ENCODE measurements at regions not wholly inside any gene's neighbourhood (a gene's known extent, or its start where the extent isn't known, plus 50 kb on each side); places are given as distances from the start of the nearest gene placed in this dataset.

DNA sequence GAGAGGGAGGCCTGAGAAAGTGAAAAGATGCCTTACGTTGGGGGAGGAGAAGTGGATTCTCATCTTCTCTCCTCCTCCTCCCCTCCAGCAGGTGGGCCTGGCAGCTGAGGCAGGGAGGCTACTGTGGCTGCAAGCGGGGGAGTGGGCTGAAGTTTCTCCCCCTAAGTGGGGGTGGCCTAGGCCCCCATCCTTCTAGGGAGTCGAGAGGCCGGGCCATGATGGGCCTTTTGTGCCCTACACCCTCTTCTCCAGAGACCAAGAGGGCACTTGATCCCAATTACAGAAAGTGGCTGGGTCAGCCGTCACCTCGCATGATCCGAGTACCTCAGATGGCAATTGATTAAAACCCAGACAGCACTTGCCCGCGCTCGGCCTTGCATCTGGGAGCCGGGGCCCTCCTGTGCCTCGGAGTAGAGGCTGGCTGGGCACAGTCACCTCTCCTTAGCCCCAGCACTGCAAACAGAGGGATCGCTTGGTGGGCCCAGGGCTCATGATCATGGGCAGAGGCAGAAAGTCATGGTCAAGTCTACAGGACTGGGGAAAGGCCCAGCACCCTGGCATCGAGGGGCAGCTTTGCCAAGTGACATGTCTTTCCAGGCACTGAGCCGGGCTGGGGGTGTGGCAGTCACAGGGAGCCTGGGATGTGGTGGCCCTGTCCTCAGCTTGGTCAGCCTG is 78.3 kb downstream of the IRX5 start:
- no peak overlapping the region for H3K4me3 Mint-ChIP-seq
- no peaks in the 10 kb centered on the region for H3K4me1 Mint-ChIP-seq
- H2AFZ ChIP-seq (ENCODE audit: insufficient read depth, low read depth, low read length, poor library complexity, severe bottlenecking): no peak overlapping the region
- no peak overlapping the region for H3K9ac ChIP-seq (ENCODE audit: low read length)
- no peaks in the 10 kb centered on the region for H3K9me3 Mint-ChIP-seq (ENCODE audit: insufficient read depth)
- no peaks in the 10 kb centered on the region for H4K20me1 ChIP-seq (ENCODE audit: control insufficient read depth, insufficient read depth, low read length, poor library complexity, severe bottlenecking)
- TF ChIP-seq, protein P1, sequence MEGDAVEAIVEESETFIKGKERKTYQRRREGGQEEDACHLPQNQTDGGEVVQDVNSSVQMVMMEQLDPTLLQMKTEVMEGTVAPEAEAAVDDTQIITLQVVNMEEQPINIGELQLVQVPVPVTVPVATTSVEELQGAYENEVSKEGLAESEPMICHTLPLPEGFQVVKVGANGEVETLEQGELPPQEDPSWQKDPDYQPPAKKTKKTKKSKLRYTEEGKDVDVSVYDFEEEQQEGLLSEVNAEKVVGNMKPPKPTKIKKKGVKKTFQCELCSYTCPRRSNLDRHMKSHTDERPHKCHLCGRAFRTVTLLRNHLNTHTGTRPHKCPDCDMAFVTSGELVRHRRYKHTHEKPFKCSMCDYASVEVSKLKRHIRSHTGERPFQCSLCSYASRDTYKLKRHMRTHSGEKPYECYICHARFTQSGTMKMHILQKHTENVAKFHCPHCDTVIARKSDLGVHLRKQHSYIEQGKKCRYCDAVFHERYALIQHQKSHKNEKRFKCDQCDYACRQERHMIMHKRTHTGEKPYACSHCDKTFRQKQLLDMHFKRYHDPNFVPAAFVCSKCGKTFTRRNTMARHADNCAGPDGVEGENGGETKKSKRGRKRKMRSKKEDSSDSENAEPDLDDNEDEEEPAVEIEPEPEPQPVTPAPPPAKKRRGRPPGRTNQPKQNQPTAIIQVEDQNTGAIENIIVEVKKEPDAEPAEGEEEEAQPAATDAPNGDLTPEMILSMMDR (IDR thresholded peaks at IDR 0.05): no peak
- TF ChIP-seq EZH2 (IDR thresholded peaks at IDR 0.05; ENCODE audit: borderline replicate concordance, insufficient read depth, low read depth, low read length, poor library complexity, severe bottlenecking): no peak
- POLR2A ChIA-PET: no interaction called here
- no peak overlapping the region for H3K4me2 ChIP-seq (replicated peaks; ENCODE audit: low read depth, low read length, poor library complexity, severe bottlenecking)
- H3K4me1 ChIP-seq (ENCODE audit: control insufficient read depth in 2 of 2, insufficient read depth in 2 of 2, low read length in 2 of 2): no peaks in the 10 kb centered on the region
- ATAC-seq (ENCODE audit: low read depth) (no peak), DNase-seq (no peak)
- H3K36me3 ChIP-seq (replicated peaks in 1 of 2; ENCODE audit: control extremely low read depth in 1 of 2, control insufficient read depth in 1 of 2, extremely low read depth in 1 of 2, insufficient read depth in 2 of 2, low read length in 1 of 2): no peaks in the 10 kb centered on the region
- H3K27me3 ChIP-seq (replicated peaks in 1 of 4; ENCODE audit: control extremely low read depth in 1 of 4, control insufficient read depth in 3 of 4, insufficient read depth in 4 of 4, low read length in 3 of 4): no peaks in the 10 kb centered on the region
- no peak overlapping the region for H3K27ac ChIP-seq (ENCODE audit: low read length in 2 of 2)
- CTCF ChIA-PET: no interaction called here
- H3K9me3 ChIP-seq (ENCODE audit: control extremely low read depth in 1 of 3, control insufficient read depth in 2 of 3, insufficient read depth in 1 of 3, low read length in 2 of 3): no peaks in the 10 kb centered on the region
- H3K27ac Mint-ChIP-seq: no peak overlapping the region
- H3K4me3 ChIP-seq (ENCODE audit: control extremely low read depth in 1 of 5, extremely low read depth in 1 of 5, insufficient read depth in 1 of 5, low read depth in 2 of 5, low read length in 4 of 5): no peak overlapping the region
- peaks cover 3% of the 10 kb centered on the region for H3K27me3 Mint-ChIP-seq
- 93% methylated on average over 14 of the region's 15 CpGs for WGBS (ENCODE audit: insufficient coverage)
- intact Hi-C loops (cut with micrococcal nuclease): no loop called here
- no peaks in the 10 kb centered on the region for H3K79me2 ChIP-seq (ENCODE audit: control insufficient read depth, insufficient read depth, low read length)

DNA sequence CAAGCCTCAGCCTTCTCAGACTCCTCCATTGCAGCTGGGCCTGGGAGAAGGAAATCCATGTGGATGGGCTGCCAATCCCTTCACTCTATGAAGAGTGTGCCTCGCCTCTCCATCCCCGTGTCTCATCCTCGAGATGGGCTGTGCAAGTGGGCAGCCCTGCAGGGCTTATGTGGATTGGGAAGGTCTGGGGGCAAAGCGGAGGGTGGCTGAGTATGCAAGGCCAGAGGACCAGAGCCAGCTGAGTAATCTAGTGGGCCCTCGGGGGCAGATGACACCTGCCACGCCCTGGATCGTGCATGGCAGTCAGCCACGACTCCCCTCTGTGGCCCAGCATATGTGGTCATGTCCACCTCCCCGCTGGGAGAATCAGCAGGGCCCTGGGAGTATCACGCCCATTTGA is 78.9 kb downstream of the IRX5 start:
- no peak for TF ChIP-seq EZH2 (IDR thresholded peaks at IDR 0.05; ENCODE audit: borderline replicate concordance, insufficient read depth, low read depth, low read length, poor library complexity, severe bottlenecking)
- TF ChIP-seq, protein P1 (IDR thresholded peaks at IDR 0.05): no peak
- CTCF ChIA-PET: no interaction called here
- Histone ChIP-seq H3K4me2 (replicated peaks; ENCODE audit: low read depth, low read length, poor library complexity, severe bottlenecking) (no peak overlapping the region), H3K27me3 (replicated peaks in 1 of 4; ENCODE audit: control extremely low read depth in 1 of 4, control insufficient read depth in 3 of 4, insufficient read depth in 4 of 4, low read length in 3 of 4) (no peaks in the 10 kb centered on the region), H3K4me1 (ENCODE audit: control insufficient read depth in 2 of 2, insufficient read depth in 2 of 2, low read length in 2 of 2) (no peaks in the 10 kb centered on the region), H3K4me3 (ENCODE audit: control extremely low read depth in 1 of 5, extremely low read depth in 1 of 5, insufficient read depth in 1 of 5, low read depth in 2 of 5, low read length in 4 of 5) (no peak overlapping the region), H4K20me1 (ENCODE audit: control insufficient read depth, insufficient read depth, low read length, poor library complexity, severe bottlenecking) (no peaks in the 10 kb centered on the region), H3K9me3 (ENCODE audit: control extremely low read depth in 1 of 3, control insufficient read depth in 2 of 3, insufficient read depth in 1 of 3, low read length in 2 of 3) (no peaks in the 10 kb centered on the region), H3K36me3 (replicated peaks in 1 of 2; ENCODE audit: control extremely low read depth in 1 of 2, control insufficient read depth in 1 of 2, extremely low read depth in 1 of 2, insufficient read depth in 2 of 2, low read length in 1 of 2) (no peaks in the 10 kb centered on the region), H3K9ac (ENCODE audit: low read length) (no peak overlapping the region), H3K79me2 (ENCODE audit: control insufficient read depth, insufficient read depth, low read length) (no peaks in the 10 kb centered on the region), H2AFZ (ENCODE audit: insufficient read depth, low read depth, low read length, poor library complexity, severe bottlenecking) (no peak overlapping the region), H3K27ac (ENCODE audit: low read length in 2 of 2) (no peak overlapping the region)
- 89% methylated on average over 10 of the region's 10 CpGs for WGBS (ENCODE audit: insufficient coverage)
- no peaks in the 10 kb centered on the region for H3K4me1 Mint-ChIP-seq
- POLR2A ChIA-PET: no interaction called here
- H3K27ac Mint-ChIP-seq: no peak overlapping the region
- peaks cover 6% of the 10 kb centered on the region for H3K27me3 Mint-ChIP-seq
- no peak for DNase-seq
- no peak overlapping the region for H3K4me3 Mint-ChIP-seq
- no peak for ATAC-seq (ENCODE audit: low read depth)
- H3K9me3 Mint-ChIP-seq (ENCODE audit: insufficient read depth): no peaks in the 10 kb centered on the region
- intact Hi-C loops (cut with micrococcal nuclease): no loop called here
